Panc1 (cell line): ENCODE measurements at regions not wholly inside any gene's neighbourhood (a gene's known extent, or its start where the extent isn't known, plus 50 kb on each side); places are given as distances from the start of the nearest gene placed in this dataset.

Experiments used
- ATAC-seq: fragments of 200-7000 bp; cut with Tn5 transposase; 2 replicates; pipeline ENCODE4 v1.9.1; 2020; ENCODE audit warnings: mild to moderate bottlenecking, moderate library complexity
- BruUV-seq: library from RNA; stranded (reverse); fragments of 400-500 nt; replicated peaks from 2 replicates; lab custom pipeline; 2021; lab: Mats Ljungman, UMichigan
- CTCF ChIA-PET: fragments of 300-600 bp; sonication (Branson Sonifier 250); formaldehyde crosslinking; loops from one replicate; lab custom pipeline; 2022; ENCODE audit warnings: antibody characterized with exemption; lab: Charles Lee
- POLR2A ChIA-PET: fragments of 300-600 bp; sonication (Branson Sonifier 250); formaldehyde crosslinking; loops from one replicate; lab custom pipeline; 2022; ENCODE audit warnings: antibody characterized with exemption; lab: Charles Lee
- DNase-seq: peaks from one replicate; pipeline ENCODE4 v3.0.0-alpha.2; 2010; ENCODE audit warnings: low read depth, low spot score
- H3K27ac ChIP-seq: 2 replicates; pipeline ENCODE4 v1.5.1; 2011; ENCODE audit warnings: mild to moderate bottlenecking, low read length, inconsistent platforms
- H3K27me3 ChIP-seq: fragments of 200-500 bp; sonication (Bioruptor generic); 2 replicates; pipeline ENCODE4 v1.6.0; 2014; ENCODE audit warnings: low read length, inconsistent platforms; ENCODE audit not compliant: control insufficient read depth, insufficient read depth
- H3K36me3 ChIP-seq: fragments of 200-500 bp; sonication (Bioruptor generic); 2 replicates; pipeline ENCODE4 v1.5.1; 2014; ENCODE audit warnings: inconsistent platforms, mild to moderate bottlenecking, low read length, moderate library complexity; ENCODE audit not compliant: control insufficient read depth, insufficient read depth
- H3K4me1 ChIP-seq: 2 replicates; pipeline ENCODE4 v1.5.1; 2011; ENCODE audit warnings: inconsistent platforms, mild to moderate bottlenecking, low read length, moderate library complexity; ENCODE audit not compliant: control insufficient read depth, insufficient read depth
- H3K4me3 ChIP-seq, 2 experiments: 2 replicates each; pipeline ENCODE4 v1.5.1; 2011 to 2012; ENCODE audit warnings: low read depth in 2 of 2, low read length in 2 of 2, mild to moderate bottlenecking in 2 of 2, inconsistent platforms in 1 of 2, moderate library complexity in 1 of 2
- H3K9me3 ChIP-seq: fragments of 200-500 bp; sonication (Bioruptor generic); 2 replicates; pipeline ENCODE4 v1.5.1; 2014; ENCODE audit warnings: low read depth, mild to moderate bottlenecking, inconsistent platforms, low read length, moderate library complexity; ENCODE audit not compliant: control insufficient read depth, insufficient read depth
- CTCF ChIP-seq: fragments of 450-650 bp; IDR thresholded peaks from 2 replicates; pipeline ENCODE4 v1.5.1; 2017; ENCODE audit warnings: mild to moderate bottlenecking
- POLR2AphosphoS5 ChIP-seq: IDR thresholded peaks from 2 replicates; pipeline ENCODE4 v1.6.1; 2012; ENCODE audit warnings: mild to moderate bottlenecking, low read depth, low read length, moderate library complexity
- REST ChIP-seq, 2 experiments: IDR thresholded peaks; 2 replicates each; pipeline ENCODE4 v1.6.1; 2011 to 2012; ENCODE audit warnings: low read depth in 2 of 2, control low read depth in 1 of 2, low read length in 1 of 2, mild to moderate bottlenecking in 1 of 2, moderate library complexity in 1 of 2; ENCODE audit not compliant: insufficient read depth in 1 of 2
- SIN3A ChIP-seq: IDR thresholded peaks from 2 replicates; pipeline ENCODE4 v1.6.1; 2012; ENCODE audit warnings: low read depth, mild to moderate bottlenecking, low read length, moderate library complexity, borderline replicate concordance; ENCODE audit not compliant: insufficient read depth
- TCF7L2 ChIP-seq: IDR thresholded peaks from 2 replicates; pipeline ENCODE4 v1.6.1; 2011; ENCODE audit warnings: mild to moderate bottlenecking, low read depth, low read length, inconsistent platforms
- in situ Hi-C: cut with HindIII; loops from 2 replicates; pipeline ENCODE4 v1.10.0; 2016; ENCODE audit warnings: low sequenced_read_pairs, low pct_unique_long_range_greater_than_20kb
- intact Hi-C: fragments of 100-400 bp; cut with micrococcal nuclease; formaldehyde crosslinking; loops from one replicate; pipeline ENCODE4 v1.10.0; 2022; ENCODE audit not compliant: unreplicated experiment

GRCh38 chr13:70938462-70938861 is 830.2 kb upstream of the KLHL1 start:
- CTCF ChIA-PET = no interaction called here
- DNase-seq = no peak
- Histone ChIP-seq H3K27me3 (no peaks in the 10 kb centered on the region), H3K4me3 (no peak overlapping the region), H3K36me3 (no peaks in the 10 kb centered on the region), H3K4me1 (no peaks in the 10 kb centered on the region), H3K9me3 (no peaks in the 10 kb centered on the region), H3K27ac (no peak overlapping the region)
- in situ Hi-C loops = no loop called here
- BruUV-seq = no TSS peak
- POLR2A ChIA-PET = no interaction called here
- TF ChIP-seq TCF7L2 (no peak), CTCF (no peak), POLR2AphosphoS5 (no peak), SIN3A (no peak), REST (IDR thresholded peaks at IDR 0.05; ENCODE audit: insufficient read depth in 1 of 2, low read depth in 2 of 2, low read length in 1 of 2) (no peak)
- no peak for ATAC-seq
- intact Hi-C loops = no loop called here

- in situ Hi-C loops = no loop called here
- Histone ChIP-seq H3K36me3 (no peaks in the 10 kb centered on the region), H3K4me1 (no peaks in the 10 kb centered on the region), H3K4me3 (no peak overlapping the region), H3K27ac (no peak overlapping the region), H3K9me3 (no peaks in the 10 kb centered on the region), H3K27me3 (no peaks in the 10 kb centered on the region)
- DNase-seq = no peak
- POLR2A ChIA-PET = no interaction called here
- TF ChIP-seq CTCF (no peak), TCF7L2 (no peak), REST (IDR thresholded peaks at IDR 0.05; ENCODE audit: insufficient read depth in 1 of 2, low read depth in 2 of 2, low read length in 1 of 2) (no peak), SIN3A (no peak), POLR2AphosphoS5 (no peak)
- CTCF ChIA-PET = no interaction called here
- intact Hi-C loops = no loop called here
- ATAC-seq = no peak
- no TSS peak for BruUV-seq
These were observed 824.3 kb upstream of the KLHL1 start for GRCh38 chr13:70932511-70932910.
